GM18867 (cell line): ENCODE measurements at regions not wholly inside any gene's neighbourhood (a gene's known extent, or its start where the extent isn't known, plus 50 kb on each side); places are given as distances from the start of the nearest gene placed in this dataset.
"Not testable (repeated sequence)": the region's sequence is repeated elsewhere in the genome, so short reads cannot be mapped to it uniquely, and the experiment has no call there.

Experiments used
- ATAC-seq: cut with Tn5 transposase; IDR thresholded peaks from one replicate; pipeline ENCODE4 v1.9.1; 2021; ENCODE audit warnings: mild to moderate bottlenecking, moderate library complexity; ENCODE audit not compliant: unreplicated experiment

DNA sequence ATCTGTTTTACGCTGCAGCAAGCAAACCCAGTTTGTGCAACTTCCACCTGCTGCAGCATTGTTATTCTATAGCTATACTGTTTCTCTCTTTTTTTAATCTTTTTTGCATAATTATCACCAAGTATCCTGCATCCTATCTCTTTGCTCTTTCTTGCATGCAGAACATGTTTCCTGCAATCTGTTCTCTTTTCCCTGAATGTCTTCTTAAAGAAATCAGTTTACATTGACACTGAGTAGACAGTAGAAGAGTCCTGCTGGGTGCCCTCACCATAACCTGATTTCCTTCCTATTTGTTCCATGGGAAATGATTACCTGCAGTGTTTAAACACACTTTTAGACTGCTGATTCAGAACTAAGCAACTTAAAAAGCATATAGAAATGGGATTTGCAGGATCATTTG, 964.7 kb downstream of the PCDH19 start:
- no peak for ATAC-seq

DNA sequence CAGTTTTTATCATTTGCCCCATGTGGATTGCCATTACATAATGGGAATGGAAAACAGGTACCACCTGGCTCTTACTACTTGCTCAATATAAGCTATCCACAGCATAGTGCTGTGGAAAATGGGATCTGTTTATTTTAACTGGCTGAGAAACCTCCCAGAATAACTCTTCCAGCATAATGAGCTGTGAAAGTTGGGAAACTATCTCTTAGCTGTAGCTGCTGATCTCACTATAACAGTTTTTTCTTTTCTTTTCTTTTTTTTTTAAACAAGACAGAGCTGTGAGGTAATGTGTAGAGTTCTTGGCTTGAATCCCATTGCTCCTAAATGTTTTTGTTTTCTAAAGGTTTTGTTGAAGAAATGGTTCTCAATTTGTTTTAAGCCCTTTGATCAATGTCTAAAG, 988.3 kb downstream of the PCDH19 start:
- ATAC-seq = no peak

DNA sequence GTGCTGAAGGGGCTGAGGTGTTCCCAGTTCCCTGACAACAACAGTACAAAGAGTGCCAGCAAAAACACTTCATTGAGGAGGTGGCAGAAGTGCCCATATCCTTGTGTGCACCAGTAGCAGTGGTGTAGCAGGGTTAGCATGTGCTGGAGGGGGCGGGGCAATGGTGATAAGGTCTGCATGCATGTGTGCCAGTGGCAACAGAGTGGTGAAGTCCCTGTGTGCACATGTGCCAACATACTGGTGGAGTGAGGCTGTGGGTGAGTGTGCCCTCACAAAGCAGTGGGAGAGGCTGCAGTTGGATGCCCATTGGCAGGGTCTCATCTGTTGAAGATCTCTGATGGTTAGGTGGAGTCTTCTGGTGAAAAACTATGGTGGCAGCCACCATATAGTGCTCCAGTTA, 994.6 kb downstream of the PCDH19 start:
- no peak for ATAC-seq

DNA sequence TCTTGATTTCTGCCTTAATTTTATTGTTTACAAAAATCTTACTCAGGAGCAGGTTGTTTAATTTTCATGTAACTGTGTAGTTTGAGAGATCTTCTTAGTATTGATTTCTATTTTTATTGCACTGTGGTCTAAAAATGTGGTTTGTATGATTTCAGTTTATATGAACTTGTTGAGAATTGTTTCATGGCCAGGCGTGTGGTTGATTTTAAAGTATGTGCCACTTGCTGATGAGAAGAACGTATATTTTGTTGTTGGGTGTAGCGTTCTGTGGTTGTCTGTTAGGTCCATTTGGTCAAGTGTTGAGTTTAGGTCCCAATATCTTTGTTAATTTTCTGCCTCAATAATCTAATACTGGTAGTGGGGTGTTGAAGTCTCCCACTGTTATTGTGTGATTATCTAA, 996.8 kb downstream of the PCDH19 start:
- no peak for ATAC-seq

DNA sequence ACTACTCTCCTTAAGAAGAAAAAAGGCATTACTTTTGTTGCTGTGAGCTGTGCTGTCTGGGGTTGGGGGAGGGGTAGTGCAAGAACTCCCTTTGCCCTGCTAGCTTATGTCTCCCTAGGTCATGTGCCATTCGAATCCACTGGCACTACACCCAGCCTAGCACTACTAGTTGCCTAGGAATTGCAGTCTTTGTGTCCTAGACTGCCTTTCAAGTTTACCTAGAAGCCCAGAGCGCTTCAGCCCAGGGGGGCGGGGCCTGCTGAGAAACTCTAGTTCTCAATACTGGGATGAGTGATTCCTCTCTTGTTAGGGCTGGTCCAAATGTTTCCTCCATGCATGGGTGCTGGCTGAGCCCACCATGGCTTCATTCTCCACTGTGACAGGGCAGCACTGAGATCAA, 1011.5 kb downstream of the PCDH19 start:
- no peak for ATAC-seq

DNA sequence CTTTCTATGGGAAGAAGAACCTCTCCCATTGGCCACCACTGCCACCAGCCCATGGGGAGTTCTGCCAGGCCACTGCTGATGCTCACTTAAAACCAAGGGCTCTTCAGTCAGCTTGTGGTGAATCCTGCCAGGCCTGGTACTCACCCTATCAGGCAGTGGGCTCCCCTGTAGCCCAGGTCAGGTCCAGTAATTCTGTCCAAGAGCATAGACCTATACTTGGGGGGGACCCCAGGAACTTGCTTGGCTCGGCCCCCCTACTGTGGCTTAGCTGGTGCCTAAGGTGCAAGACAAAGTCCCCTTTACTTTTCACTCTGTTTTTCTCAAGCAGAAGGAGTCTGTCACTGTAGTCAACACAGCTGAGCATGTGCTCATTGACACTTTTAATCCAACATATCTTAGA, 1012.2 kb downstream of the PCDH19 start:
- no peak for ATAC-seq

DNA sequence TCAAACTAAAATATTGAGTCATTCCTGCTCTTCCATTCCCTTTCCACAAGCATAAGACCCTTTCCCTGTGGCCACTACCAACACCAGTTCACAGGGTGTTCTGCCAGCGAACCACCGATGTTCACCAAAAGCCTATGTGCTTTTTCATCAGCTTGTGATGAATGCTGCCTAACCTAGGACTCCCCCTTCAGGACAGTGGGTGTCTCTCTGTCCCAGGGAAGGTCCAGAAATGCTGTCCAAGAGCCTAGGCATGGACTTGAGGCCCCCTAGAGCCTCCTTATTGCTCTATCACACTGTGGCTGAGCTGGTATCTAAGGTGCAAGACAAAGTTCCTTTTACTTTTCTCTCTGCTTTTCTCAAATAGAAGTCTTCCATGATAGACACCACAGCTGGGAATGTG, 1015.6 kb downstream of the PCDH19 start:
- no peak for ATAC-seq

DNA sequence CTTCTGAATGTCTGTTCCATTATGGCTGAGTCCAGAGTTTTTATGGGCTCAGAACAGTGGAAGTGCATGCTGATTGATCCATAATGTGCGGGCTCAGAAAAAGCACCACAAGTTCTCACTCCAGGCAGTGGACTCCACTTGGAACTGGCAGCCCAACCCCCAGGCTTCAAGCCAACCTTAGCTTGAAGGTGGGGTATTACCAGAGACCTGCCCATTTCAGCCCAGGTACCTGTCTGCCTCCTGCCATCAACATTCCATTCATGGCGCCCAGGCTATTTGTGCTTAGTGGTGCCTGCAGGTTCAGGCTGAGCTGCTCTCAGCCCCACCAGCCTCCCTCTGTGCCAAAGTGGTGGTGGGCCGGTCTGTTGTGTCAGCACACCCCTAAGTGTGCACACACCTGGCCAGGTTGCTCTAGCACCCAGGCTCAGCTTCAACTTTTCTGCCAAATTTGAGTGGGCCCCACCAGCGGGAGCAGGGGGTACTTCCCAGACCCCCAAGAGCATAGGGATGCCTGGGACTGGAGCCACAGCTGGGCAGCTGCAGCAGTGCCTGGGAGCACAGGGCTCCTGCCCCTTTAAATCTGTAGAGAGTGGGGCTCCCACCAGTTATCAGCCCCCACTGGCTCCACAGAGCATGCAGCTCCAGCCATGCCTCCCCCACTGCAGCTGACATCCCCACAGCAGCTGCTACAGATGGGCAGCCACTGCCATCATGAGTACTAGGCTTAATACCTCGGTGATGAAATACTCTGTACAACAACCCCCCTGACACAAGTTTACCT, 1025.3 kb downstream of the PCDH19 start:
- ATAC-seq = no peak

DNA sequence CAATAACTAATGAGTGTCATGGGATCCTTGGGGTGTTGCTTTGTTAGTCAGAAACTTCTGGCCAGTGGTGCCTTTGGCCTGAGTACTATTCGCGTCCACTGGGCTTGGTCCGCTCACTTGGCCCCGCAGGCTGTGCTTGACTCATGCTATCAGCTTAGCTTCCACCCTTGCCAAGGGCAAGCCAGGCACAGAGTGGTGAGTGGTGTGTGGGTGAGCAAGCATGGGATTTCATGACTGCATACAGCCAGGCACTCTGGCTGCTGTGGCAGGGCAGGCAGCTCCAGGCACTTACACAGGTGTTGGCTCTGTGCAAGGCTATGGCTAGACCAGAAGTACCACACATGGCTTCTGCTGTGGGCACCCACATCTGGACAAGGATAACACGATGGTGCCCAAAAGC, 1026.3 kb downstream of the PCDH19 start:
- ATAC-seq = no peak

DNA sequence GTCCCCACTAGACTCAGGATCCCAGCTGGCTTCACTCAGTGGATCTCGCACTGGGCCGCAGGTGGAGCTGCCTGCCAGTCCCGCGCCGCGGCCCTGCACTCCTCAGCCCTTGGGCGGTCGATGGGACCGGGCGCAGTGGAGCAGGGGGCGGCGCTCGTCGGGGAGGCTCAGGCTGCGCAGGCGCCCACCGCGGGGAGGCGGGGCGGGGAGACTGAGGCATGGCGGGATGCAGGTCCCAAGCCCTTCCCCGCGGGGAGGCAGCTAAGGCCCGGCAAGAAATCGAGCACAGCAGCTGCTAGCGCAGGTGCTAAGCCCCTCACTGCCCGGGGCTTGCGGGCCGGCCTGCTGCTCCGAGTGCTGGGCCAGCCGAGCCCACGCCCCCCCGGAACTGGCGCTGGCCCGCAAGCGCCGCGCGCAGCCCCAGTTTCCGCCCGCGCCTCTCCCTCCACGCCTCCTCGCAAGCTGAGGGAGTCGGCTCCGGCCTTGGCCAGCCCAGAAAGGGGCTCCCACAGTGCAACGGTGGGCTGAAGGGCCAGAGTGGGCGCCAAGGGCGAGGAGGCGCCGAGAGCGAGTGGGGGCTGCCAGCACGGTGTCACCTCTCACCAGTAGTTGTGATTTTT, 1038.0 kb downstream of the PCDH19 start:
- ATAC-seq = no peak

DNA sequence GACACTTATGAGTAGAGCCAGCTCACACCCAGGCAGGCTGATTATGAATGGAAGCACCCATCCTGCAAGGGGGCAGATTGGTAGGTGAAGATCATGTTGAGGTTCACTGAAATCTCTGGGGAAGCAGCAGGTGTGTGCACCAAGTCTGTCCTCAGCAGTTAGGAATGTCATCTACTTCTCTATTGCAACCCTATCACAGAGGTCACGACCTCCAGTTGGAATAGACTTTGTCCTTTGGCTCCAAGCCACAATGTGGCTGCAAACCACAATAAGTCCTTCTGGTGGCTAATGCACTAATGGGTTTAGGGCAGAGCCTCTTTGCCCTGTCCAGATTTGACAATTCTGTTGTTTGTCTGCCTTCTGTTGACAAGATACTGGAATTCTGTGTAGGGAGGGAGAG, 1056.7 kb downstream of the PCDH19 start:
- ATAC-seq = no peak

DNA sequence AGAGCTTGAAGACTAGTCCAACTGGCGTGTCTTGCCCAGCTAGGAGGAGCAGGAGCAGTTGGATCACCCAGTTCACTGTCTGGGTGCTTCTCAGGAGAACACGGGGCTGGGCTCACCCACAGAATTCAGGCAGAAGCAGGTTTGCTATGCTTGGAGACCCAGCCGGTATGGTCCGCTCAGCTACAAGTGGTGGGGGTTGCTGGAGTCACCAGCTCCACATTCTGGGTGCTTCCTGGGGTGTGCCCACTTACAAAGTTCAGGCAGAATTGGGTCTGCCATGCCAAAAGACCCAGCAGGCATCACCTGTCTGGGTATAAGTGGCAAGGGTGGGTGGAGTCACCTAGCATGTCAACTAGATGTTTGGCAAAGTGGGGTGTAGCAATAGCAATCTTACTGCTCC, 1061.8 kb downstream of the PCDH19 start:
- ATAC-seq = no peak

DNA sequence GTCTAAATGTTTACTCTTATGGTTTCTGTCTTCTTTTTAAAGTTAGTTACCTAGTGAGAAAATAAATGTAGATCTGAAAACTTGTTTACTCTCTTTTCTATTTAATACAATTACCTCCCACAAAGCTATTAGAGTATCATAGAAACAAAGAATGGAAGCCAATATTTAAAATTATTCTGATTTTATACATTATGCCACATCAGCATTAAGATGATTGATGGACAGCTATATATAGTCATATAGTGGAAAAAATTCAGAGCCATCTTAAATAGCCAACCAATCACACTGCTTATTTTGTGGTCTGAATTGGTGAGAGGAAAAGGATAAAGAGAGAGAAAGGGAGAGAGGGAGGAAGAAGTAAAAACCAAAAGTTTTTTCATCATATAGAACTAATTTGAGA, 1101.8 kb downstream of the PCDH19 start:
- ATAC-seq = no peak

DNA sequence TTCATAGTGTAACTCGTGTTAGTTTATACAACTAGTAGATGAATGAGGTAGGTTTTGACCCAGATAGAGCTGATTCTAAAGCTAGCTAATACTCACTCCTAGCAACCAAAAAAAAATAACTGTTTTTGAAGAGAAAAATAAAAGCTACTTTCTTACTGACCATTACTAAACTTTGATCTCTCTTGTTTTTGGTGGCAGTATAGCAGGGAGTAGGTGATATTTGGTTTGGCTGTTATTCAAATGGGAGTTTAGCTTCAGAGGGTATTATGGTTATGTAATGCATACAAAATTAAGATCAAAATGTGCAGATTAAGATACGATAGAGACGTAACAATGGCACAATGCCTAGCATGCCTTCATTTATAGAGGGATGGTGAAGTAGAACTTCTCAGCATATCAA, 1104.5 kb downstream of the PCDH19 start:
- ATAC-seq = no peak

DNA sequence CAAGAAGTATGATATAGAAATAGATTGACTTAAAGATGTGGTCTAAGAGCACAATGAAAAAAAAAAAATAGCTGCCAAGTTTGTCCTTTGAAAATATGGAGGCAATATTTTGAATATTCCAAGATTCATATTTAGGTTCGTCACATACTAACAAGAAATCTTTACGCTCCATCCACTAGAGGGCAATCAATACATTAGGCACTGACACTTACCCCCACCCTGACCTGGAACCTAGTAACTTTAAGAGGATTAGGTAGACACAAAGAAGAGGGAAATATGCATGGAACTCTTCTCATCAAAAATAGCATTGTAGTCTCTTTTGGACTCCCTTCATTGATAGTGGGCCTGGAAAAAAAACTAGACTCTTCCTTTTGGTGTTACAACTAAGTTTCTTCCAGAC, 1108.1 kb downstream of the PCDH19 start:
- peak; percentile 49 for ATAC-seq

DNA sequence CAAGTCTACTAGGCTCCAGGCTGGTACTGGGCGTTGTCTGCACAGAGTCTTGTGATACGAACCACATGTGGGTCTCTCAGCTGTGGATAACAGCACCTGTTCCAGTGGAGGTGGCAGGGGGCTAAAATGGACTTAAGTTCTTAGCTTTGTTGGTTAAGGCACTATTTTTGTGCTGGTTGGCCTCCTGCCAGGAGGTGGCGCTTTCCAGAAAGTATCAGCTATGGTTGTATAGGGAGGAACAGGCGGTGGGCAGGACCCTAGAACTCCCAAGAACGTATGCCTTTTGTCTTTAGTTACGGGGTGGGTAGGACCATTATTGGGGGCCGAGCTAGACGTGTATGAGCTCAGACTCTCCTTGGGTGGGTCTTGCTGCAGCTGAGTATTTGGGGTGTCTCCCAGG, 1138.4 kb downstream of the PCDH19 start:
- no peak for ATAC-seq

DNA sequence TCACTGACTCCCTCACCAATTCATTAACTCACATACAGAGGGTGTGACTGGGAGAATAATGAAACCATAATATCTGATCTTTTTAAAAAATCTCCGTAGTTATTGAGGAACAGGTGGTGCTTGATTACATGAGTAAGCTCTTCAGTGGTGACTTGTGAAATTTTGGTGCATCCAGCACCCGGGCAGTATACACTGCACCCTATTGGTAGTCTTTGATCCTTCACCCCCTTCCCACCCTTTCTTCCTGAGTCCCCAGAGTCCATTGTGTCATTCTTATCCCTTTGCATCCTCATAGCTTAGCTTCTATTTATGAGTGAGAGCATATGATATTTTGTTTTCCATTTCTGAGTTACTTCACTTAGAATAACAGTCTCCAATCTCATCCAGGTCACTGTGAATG, 1143.8 kb downstream of the PCDH19 start:
- ATAC-seq = no peak

DNA sequence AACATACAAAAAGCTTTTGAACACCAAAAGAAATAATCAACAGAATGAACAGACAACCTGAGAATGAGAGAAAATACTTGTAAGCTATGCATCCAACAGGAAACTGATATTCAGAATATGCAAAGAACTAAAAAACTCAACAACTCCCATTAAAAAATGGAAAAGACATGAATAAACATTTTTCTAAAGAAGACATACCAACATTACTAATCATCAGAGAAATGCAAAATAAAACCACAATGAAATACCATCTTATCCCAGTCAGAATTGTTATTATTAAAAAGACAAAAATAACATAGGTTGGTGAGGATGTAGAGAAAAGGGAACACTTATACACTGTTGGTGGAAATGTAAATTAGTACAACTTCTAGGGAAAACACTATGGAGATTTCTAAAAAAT, 1161.9 kb downstream of the PCDH19 start:
- no peak for ATAC-seq

DNA sequence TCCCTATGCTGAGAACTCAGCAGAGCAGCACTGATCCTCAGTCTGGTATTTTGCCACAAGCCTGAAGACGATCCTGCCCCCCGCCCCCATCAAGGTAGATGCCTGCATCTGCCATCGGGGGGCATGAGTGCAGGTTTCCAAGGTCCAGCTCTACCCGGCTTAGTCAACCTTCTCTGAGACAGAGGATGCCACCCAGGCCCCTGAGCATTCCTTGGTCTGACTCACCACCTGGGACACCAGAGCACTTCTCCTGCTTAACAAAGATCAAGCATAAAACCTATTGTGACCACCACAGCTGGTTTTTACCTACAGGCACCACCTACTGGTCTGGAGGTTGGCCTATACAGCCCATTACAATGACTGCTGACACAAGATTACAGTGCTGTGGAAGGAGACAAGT, 1168.1 kb downstream of the PCDH19 start:
- ATAC-seq = no peak

DNA sequence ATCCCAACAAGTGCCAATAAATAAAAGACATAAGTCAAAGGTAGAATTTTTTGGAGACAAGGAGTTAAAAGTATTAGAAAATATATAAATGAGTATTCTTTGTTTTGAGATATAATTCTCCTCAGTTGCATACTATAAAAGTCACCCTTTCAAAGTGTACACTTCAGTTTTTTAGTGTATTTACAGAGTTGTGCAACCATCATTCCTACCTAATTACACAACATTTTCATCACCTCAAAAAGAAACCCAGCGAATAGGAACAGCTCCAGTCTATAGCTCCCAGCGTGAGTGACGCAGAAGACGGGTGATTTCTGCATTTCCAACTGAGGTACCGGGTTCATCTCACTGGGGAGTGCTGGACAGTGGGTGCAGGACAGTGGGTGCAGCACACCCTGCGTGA, 1175.7 kb downstream of the PCDH19 start:
- not testable (repeated sequence) for ATAC-seq

DNA sequence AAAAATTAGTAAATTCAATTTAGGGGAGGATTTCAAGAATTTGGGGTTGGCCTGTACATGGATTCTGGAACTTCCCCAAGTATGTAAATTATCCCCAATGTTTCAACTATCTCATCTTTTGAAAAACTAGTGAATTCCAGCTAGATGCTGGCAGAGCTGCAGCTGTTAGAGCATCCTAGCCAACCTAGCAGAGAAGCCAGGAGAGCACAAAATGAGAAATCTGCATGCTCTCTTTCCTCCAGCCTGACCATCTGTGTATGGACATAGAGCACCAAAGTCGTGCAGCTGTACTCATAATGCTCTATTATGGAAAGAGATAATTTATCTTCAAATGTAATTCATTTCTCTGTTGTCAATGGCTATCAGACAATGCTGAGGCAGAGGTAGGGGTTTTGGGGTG, 1217.7 kb downstream of the PCDH19 start:
- ATAC-seq = no peak

DNA sequence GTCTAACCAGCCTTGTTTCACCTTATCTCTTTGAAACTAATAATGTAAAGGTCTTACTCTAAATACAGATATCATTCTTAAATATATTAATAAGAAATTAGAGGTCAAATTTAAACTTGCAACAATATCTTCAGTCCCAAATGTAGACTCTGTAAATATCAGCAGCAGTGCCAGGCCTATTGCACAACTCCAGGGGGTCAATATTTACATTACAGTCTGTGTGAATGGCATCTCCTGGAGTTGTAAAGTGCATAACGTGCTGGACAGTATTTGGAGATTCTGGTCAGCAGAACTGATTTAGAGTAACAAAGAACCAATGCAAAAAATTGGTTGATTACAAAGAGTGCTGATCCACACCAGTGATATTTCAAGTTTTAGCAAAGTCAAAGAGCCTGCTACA, 1225.9 kb downstream of the PCDH19 start:
- ATAC-seq = no peak

DNA sequence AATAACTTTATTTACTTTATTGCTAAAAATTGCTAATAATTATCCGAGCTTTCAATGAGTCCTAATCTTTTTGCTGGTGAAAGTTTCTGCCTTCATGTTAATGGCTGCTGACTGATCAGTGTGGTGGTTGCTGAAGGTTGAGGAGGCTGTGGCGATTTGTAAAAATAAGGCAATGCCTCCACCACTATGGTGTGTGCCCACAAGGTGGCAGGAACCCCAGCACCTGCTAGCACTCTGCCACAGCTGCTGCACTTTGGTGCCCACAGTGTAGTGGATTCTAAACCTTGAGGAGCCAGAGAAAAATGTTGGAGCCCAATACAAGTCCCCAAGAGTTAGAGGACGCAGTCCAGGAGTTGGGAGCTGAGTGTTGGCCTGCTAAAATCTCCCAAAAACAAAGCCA, 1237.1 kb downstream of the PCDH19 start:
- ATAC-seq = no peak
